MM.1S (cell line): ENCODE measurements at regions not wholly inside any gene's neighbourhood (a gene's known extent, or its start where the extent isn't known, plus 50 kb on each side); places are given as distances from the start of the nearest gene placed in this dataset.
A peak's percentile ranks its signal among the peaks of the same experiment; 100 is the strongest.

Source experiments
- DNase-seq: peaks from one replicate; pipeline ENCODE4 v3.0.0-alpha.2; 2015
- H2AFZ ChIP-seq: fragments of 300-600 bp; sonication (generic); 2 replicates; pipeline ENCODE4 v1.6.0; 2016; ENCODE audit warnings: antibody characterized with exemption, low read length
- H3F3A ChIP-seq: fragments of 300-600 bp; sonication (generic); 2 replicates; pipeline ENCODE4 v1.6.1; 2016; ENCODE audit warnings: mild to moderate bottlenecking, antibody characterized with exemption, low read length, moderate library complexity, mixed read lengths; ENCODE audit not compliant: insufficient read depth
- H3K27ac ChIP-seq: fragments of 300-600 bp; sonication (generic); 2 replicates; pipeline ENCODE4 v1.5.1; 2016; ENCODE audit warnings: mild to moderate bottlenecking, low read length
- H3K27me3 ChIP-seq: fragments of 300-600 bp; sonication (generic); replicated peaks from 2 replicates; pipeline ENCODE4 v1.6.0; 2016; ENCODE audit warnings: low read length; ENCODE audit not compliant: insufficient read depth
- H3K36me3 ChIP-seq: fragments of 300-600 bp; sonication (generic); replicated peaks from 2 replicates; pipeline ENCODE4 v1.6.1; 2016; ENCODE audit warnings: mild to moderate bottlenecking, low read length, mixed read lengths; ENCODE audit not compliant: insufficient read depth
- H3K4me1 ChIP-seq: fragments of 300-600 bp; sonication (generic); 2 replicates; pipeline ENCODE4 v1.6.1; 2016; ENCODE audit warnings: low read length, mixed read lengths
- H3K4me2 ChIP-seq: fragments of 300-600 bp; sonication (generic); 2 replicates; pipeline ENCODE4 v1.6.0; 2016; ENCODE audit warnings: low read depth, low read length
- H3K4me3 ChIP-seq: fragments of 300-600 bp; sonication (generic); 2 replicates; pipeline ENCODE4 v1.5.1; 2016; ENCODE audit warnings: low read length, mixed read lengths
- H3K79me2 ChIP-seq: fragments of 300-600 bp; sonication (generic); 2 replicates; pipeline ENCODE4 v1.6.1; 2016; ENCODE audit warnings: mixed run types, low read length, mixed read lengths
- H3K9ac ChIP-seq: fragments of 300-600 bp; sonication (generic); 2 replicates; pipeline ENCODE4 v1.6.1; 2016; ENCODE audit warnings: low read length, mixed read lengths
- H3K9me2 ChIP-seq: fragments of 300-600 bp; sonication (generic); replicated peaks from 2 replicates; pipeline ENCODE4 v1.6.1; 2016; ENCODE audit warnings: mild to moderate bottlenecking, low read length, mixed read lengths; ENCODE audit not compliant: insufficient read depth
- H3K9me3 ChIP-seq: fragments of 300-600 bp; sonication (generic); replicated peaks from 2 replicates; pipeline ENCODE4 v1.6.1; 2016; ENCODE audit warnings: mild to moderate bottlenecking, low read length, mixed read lengths; ENCODE audit not compliant: insufficient read depth
- H4K20me1 ChIP-seq: fragments of 300-600 bp; sonication (generic); 2 replicates; pipeline ENCODE4 v1.6.1; 2016; ENCODE audit warnings: mild to moderate bottlenecking, low read length, moderate library complexity, mixed read lengths; ENCODE audit not compliant: insufficient read depth
- EZH2 ChIP-seq: fragments of 300-600 bp; sonication (generic); optimal IDR thresholded peaks from 2 replicates; pipeline ENCODE3; 2017; ENCODE audit warnings: low read depth, mild to moderate bottlenecking, antibody characterized with exemption, low read length, mixed read lengths
- EZH2phosphoT487 ChIP-seq: fragments of 300-600 bp; sonication (generic); IDR thresholded peaks from 2 replicates; pipeline ENCODE4 v1.6.1; 2018; ENCODE audit warnings: antibody characterized with exemption, low read length
- TF ChIP-seq, protein P1 (sequence below): fragments of 300-600 bp; sonication (generic); IDR thresholded peaks from 2 replicates; pipeline ENCODE4 v1.5.1; 2016; ENCODE audit warnings: antibody characterized with exemption, low read length, mixed read lengths

- Histone ChIP-seq H3K9me3 (no peaks in the 10 kb centered on the region), H3K27ac (no peak overlapping the region), H3K27me3 (no peaks in the 10 kb centered on the region), H3K4me3 (no peak overlapping the region), H3K4me2 (no peak overlapping the region), H3K9ac (no peak overlapping the region), H3F3A (no peaks in the 10 kb centered on the region), H4K20me1 (no peaks in the 10 kb centered on the region), H3K4me1 (no peaks in the 10 kb centered on the region), H3K79me2 (no peaks in the 10 kb centered on the region), H3K9me2 (no peaks in the 10 kb centered on the region), H3K36me3 (no peaks in the 10 kb centered on the region), H2AFZ (no peak overlapping the region)
- DNase-seq, result peak; percentile 44
- TF ChIP-seq EZH2, result no peak
- TF ChIP-seq, protein P1, sequence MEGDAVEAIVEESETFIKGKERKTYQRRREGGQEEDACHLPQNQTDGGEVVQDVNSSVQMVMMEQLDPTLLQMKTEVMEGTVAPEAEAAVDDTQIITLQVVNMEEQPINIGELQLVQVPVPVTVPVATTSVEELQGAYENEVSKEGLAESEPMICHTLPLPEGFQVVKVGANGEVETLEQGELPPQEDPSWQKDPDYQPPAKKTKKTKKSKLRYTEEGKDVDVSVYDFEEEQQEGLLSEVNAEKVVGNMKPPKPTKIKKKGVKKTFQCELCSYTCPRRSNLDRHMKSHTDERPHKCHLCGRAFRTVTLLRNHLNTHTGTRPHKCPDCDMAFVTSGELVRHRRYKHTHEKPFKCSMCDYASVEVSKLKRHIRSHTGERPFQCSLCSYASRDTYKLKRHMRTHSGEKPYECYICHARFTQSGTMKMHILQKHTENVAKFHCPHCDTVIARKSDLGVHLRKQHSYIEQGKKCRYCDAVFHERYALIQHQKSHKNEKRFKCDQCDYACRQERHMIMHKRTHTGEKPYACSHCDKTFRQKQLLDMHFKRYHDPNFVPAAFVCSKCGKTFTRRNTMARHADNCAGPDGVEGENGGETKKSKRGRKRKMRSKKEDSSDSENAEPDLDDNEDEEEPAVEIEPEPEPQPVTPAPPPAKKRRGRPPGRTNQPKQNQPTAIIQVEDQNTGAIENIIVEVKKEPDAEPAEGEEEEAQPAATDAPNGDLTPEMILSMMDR, result peak; percentile 89
Measured at GRCh38 chr10:4656576-4657194, 169.3 kb upstream of the AKR1E2 start.

- no peak for TF ChIP-seq EZH2phosphoT487
- TF ChIP-seq EZH2, result no peak
- TF ChIP-seq, protein P1, result no peak
- DNase-seq, result no peak
- H3K36me3 ChIP-seq, result no peaks in the 10 kb centered on the region
- H3K9ac ChIP-seq, result no peak overlapping the region
- no peak overlapping the region for H2AFZ ChIP-seq
- no peak overlapping the region for H3K4me3 ChIP-seq
- H3K4me2 ChIP-seq, result no peak overlapping the region
- H3K9me2 ChIP-seq, result no peaks in the 10 kb centered on the region
- no peak overlapping the region for H3K27ac ChIP-seq
- H4K20me1 ChIP-seq, result no peaks in the 10 kb centered on the region
- no peaks in the 10 kb centered on the region for H3K27me3 ChIP-seq
- no peaks in the 10 kb centered on the region for H3K9me3 ChIP-seq
- H3K4me1 ChIP-seq, result no peaks in the 10 kb centered on the region
- no peaks in the 10 kb centered on the region for H3K79me2 ChIP-seq
- no peaks in the 10 kb centered on the region for H3F3A ChIP-seq
Measured at GRCh38 chr10:4655879-4656278, 170.1 kb upstream of the AKR1E2 start.

DNA sequence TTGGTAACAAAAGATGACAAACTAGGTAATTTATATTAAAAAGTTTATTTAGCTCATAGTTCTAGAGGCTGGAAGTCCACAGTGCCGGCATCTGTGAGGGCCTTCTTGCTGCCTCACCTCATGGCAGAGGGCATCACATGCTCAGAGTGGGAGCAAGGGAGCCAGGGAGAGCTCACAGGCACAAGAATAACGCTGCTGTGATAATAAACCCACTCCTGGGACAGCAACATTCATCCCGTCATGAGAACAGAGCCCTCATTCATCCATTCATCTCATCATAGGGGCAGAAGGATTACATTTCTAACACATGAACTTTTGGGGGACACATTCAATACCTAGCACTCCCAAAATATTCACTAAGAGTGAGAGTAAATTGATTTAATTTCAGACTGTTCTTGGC is 170.6 kb upstream of the AKR1E2 start:
- H3K9ac ChIP-seq, result no peak overlapping the region
- DNase-seq, result no peak
- H3K4me1 ChIP-seq, result no peaks in the 10 kb centered on the region
- H3K36me3 ChIP-seq, result no peaks in the 10 kb centered on the region
- H3K4me3 ChIP-seq, result no peak overlapping the region
- no peak overlapping the region for H2AFZ ChIP-seq
- no peak overlapping the region for H3K27ac ChIP-seq
- H3K9me3 ChIP-seq, result no peaks in the 10 kb centered on the region
- no peaks in the 10 kb centered on the region for H3K9me2 ChIP-seq
- no peaks in the 10 kb centered on the region for H3K27me3 ChIP-seq
- H3K79me2 ChIP-seq, result no peaks in the 10 kb centered on the region
- no peaks in the 10 kb centered on the region for H4K20me1 ChIP-seq
- H3F3A ChIP-seq, result no peaks in the 10 kb centered on the region
- TF ChIP-seq, protein P1, result no peak
- TF ChIP-seq EZH2 (no peak), EZH2phosphoT487 (no peak)
- no peak overlapping the region for H3K4me2 ChIP-seq
